Stimulated activated CD8-positive, alpha-beta memory T cell treated with anti-CD3 and anti-CD28 coated beads, Interleukin-4, amount 100 ng/mL, for 1 hour (primary cell): ENCODE measurements at regions not wholly inside any gene's neighbourhood (a gene's known extent, or its start where the extent isn't known, plus 50 kb on each side); places are given as distances from the start of the nearest gene placed in this dataset.

ENCODE experiments used
- DNase-seq, 2 donors: peaks; one replicate each; pipeline ENCODE4 v3.0.0-alpha.2; 2020; ENCODE audit warnings: low read depth in 2 of 2, low spot score in 1 of 2

- no peak for DNase-seq
Observed at GRCh38 chr3:193780397-193780796, 187.4 kb downstream of the OPA1 start.

GRCh38 chr3:193780810-193781478 is 187.9 kb downstream of the OPA1 start:
- no peak for DNase-seq

- DNase-seq = no peak
Observed at GRCh38 chr3:193782276-193782647, 189.3 kb downstream of the OPA1 start.

- no peak for DNase-seq
Observed at GRCh38 chr3:193782747-193783146, 189.7 kb downstream of the OPA1 start.

GRCh38 chr3:193783166-193783896 is 190.3 kb downstream of the OPA1 start:
- no peak for DNase-seq

- no peak for DNase-seq
Observed at GRCh38 chr3:193784822-193785221, 191.8 kb downstream of the OPA1 start.

GRCh38 chr3:193787496-193787870 is 194.5 kb downstream of the OPA1 start:
- no peak for DNase-seq

- DNase-seq = no peak
Observed at GRCh38 chr3:193788189-193788991, 195.4 kb downstream of the OPA1 start.

GRCh38 chr3:193789455-193789854 is 196.4 kb downstream of the OPA1 start:
- DNase-seq = no peak

- no peak for DNase-seq
Observed at GRCh38 chr3:193790086-193790990, 197.3 kb downstream of the OPA1 start.

GRCh38 chr3:193791041-193792032 is 198.3 kb downstream of the OPA1 start:
- no peak for DNase-seq

GRCh38 chr3:193793123-193793522 is 200.1 kb downstream of the OPA1 start:
- DNase-seq = no peak

GRCh38 chr3:193794002-193794881 is 201.2 kb downstream of the OPA1 start:
- no peak for DNase-seq

GRCh38 chr3:193795062-193795690 is 202.2 kb downstream of the OPA1 start:
- DNase-seq = no peak

- DNase-seq = no peak
Observed at GRCh38 chr3:193796089-193796488, 203.1 kb downstream of the OPA1 start.

- DNase-seq = no peak
Observed at GRCh38 chr3:193797566-193797965, 204.6 kb downstream of the OPA1 start.

GRCh38 chr3:193798051-193798450 is 205.0 kb downstream of the OPA1 start:
- no peak for DNase-seq
